HFFc6 (cell line): ENCODE measurements at regions not wholly inside any gene's neighbourhood (a gene's known extent, or its start where the extent isn't known, plus 50 kb on each side); places are given as distances from the start of the nearest gene placed in this dataset.

Source experiments
- DNase-seq: peaks from one replicate; pipeline ENCODE4 v3.0.0-alpha.2; 2018
- H3K27ac Mint-ChIP-seq: 2 replicates; pipeline ENCODE4 v1.8.0; 2020; ENCODE audit warnings: mild to moderate bottlenecking, mixed read lengths
- H3K27me3 Mint-ChIP-seq: 2 replicates; pipeline ENCODE4 v1.8.0; 2021; ENCODE audit warnings: mild to moderate bottlenecking, moderate library complexity, mixed read lengths; ENCODE audit not compliant: insufficient read depth
- H3K36me3 Mint-ChIP-seq: 2 replicates; pipeline ENCODE4 v1.8.0; 2021; ENCODE audit warnings: low read depth, mixed read lengths
- H3K4me1 Mint-ChIP-seq: 2 replicates; pipeline ENCODE4 v1.8.0; 2020; ENCODE audit warnings: low read depth, mixed read lengths
- H3K4me3 Mint-ChIP-seq: 2 replicates; pipeline ENCODE4 v1.8.0; 2020; ENCODE audit warnings: mild to moderate bottlenecking, moderate library complexity, mixed read lengths
- H3K9me3 Mint-ChIP-seq: 2 replicates; pipeline ENCODE4 v1.8.0; 2020; ENCODE audit warnings: mild to moderate bottlenecking, mixed read lengths
- CTCF ChIP-seq: fragments of 200-600 bp; sonication (generic); IDR thresholded peaks from 2 replicates; pipeline ENCODE4 v1.5.0; 2021; ENCODE audit warnings: antibody characterized with exemption, mild to moderate bottlenecking

GRCh38 chr3:99269606-99270351, 368.3 kb upstream of the DCBLD2 start:
- H3K36me3 Mint-ChIP-seq: no peaks in the 10 kb centered on the region
- no peak overlapping the region for H3K4me3 Mint-ChIP-seq
- TF ChIP-seq CTCF: no peak
- no peaks in the 10 kb centered on the region for H3K4me1 Mint-ChIP-seq
- no peak overlapping the region for H3K27ac Mint-ChIP-seq
- H3K27me3 Mint-ChIP-seq: peaks cover 4% of the 10 kb centered on the region
- H3K9me3 Mint-ChIP-seq: no peaks in the 10 kb centered on the region; the same call in 1 of the 2 replicates
- DNase-seq: peak; percentile 39

- H3K9me3 Mint-ChIP-seq: no peaks in the 10 kb centered on the region; the same call in 1 of the 2 replicates
- peaks cover 6% of the 10 kb centered on the region; the same call in 1 of the 2 replicates for H3K36me3 Mint-ChIP-seq
- no peak overlapping the region for H3K27ac Mint-ChIP-seq
- H3K4me1 Mint-ChIP-seq: peaks cover 29% of the 10 kb centered on the region
- H3K4me3 Mint-ChIP-seq: no peak overlapping the region
- H3K27me3 Mint-ChIP-seq: no peaks in the 10 kb centered on the region
- DNase-seq: no peak
- no peak for TF ChIP-seq CTCF
These were observed 355.3 kb upstream of the DCBLD2 start for GRCh38 chr3:99256788-99257187.

GRCh38 chr3:99253963-99254355, 352.5 kb upstream of the DCBLD2 start:
- Mint-ChIP-seq H3K9me3 (no peaks in the 10 kb centered on the region; the same call in 1 of the 2 replicates), H3K27ac (no peak overlapping the region)

GRCh38 chr3:99250821-99251355, 349.4 kb upstream of the DCBLD2 start:
- DNase-seq: no peak
- Mint-ChIP-seq H3K36me3 (no peaks in the 10 kb centered on the region), H3K4me3 (no peak overlapping the region), H3K9me3 (no peaks in the 10 kb centered on the region), H3K27me3 (no peaks in the 10 kb centered on the region), H3K27ac (no peak overlapping the region), H3K4me1 (peaks cover 75% of the 10 kb centered on the region)
- TF ChIP-seq CTCF: no peak

More at GRCh38 chr3:99253963-99254355, 352.5 kb upstream of the DCBLD2 start:
- Mint-ChIP-seq H3K36me3 (peaks cover 6% of the 10 kb centered on the region; the same call in 1 of the 2 replicates), H3K4me1 (peaks cover 57% of the 10 kb centered on the region), H3K4me3 (no peak overlapping the region), H3K27me3 (no peaks in the 10 kb centered on the region)
- no peak for DNase-seq
- no peak for TF ChIP-seq CTCF

GRCh38 chr3:99250272-99250671, 348.8 kb upstream of the DCBLD2 start:
- DNase-seq: peak; percentile 81
- peak overlapping the region; percentile 71 for H3K27ac Mint-ChIP-seq

More at GRCh38 chr3:99250272-99250671, 348.8 kb upstream of the DCBLD2 start:
- Mint-ChIP-seq H3K4me1 (peaks cover 77% of the 10 kb centered on the region), H3K4me3 (peak overlapping the region; percentile 14), H3K27me3 (no peaks in the 10 kb centered on the region), H3K36me3 (no peaks in the 10 kb centered on the region), H3K9me3 (no peaks in the 10 kb centered on the region)
- no peak for TF ChIP-seq CTCF
